Motor neuron (in vitro differentiated cells): ENCODE measurements at regions not wholly inside any gene's neighbourhood (a gene's known extent, or its start where the extent isn't known, plus 50 kb on each side); places are given as distances from the start of the nearest gene placed in this dataset.
A peak's percentile ranks its signal among the peaks of the same experiment; 100 is the strongest.

ENCODE experiments used
- ATAC-seq, 8 experiments: fragments of 200-7000 bp; cut with Tn5 transposase; replicated peaks in 6 of 8; 2 replicates each; pipeline ENCODE4 v1.8.0; 2021; ENCODE audit warnings: mild to moderate bottlenecking in 8 of 8, moderate library complexity in 8 of 8
- H3K27ac ChIP-seq, 2 donors: fragments of 250-450 bp; sonication (Bioruptor Pico); 2 replicates each; pipeline ENCODE4 v1.9.0; 2021; ENCODE audit warnings: antibody characterized with exemption in 2 of 2, mild to moderate bottlenecking in 2 of 2, moderate library complexity in 1 of 2
- H3K4me1 ChIP-seq, 2 donors: fragments of 250-450 bp; sonication (Bioruptor Pico); replicated peaks in 1 of 2; 2 replicates each; pipeline ENCODE4 v1.6.1; 2021; ENCODE audit warnings: antibody characterized with exemption in 2 of 2, mild to moderate bottlenecking in 2 of 2, moderate library complexity in 1 of 2
- H3K4me3 ChIP-seq, 5 donors: fragments of 250-450 bp; sonication (Bioruptor Pico); 2 replicates each; pipeline ENCODE4 v1.9.0; 2021; ENCODE audit warnings: antibody characterized with exemption in 5 of 5, mild to moderate bottlenecking in 5 of 5, moderate library complexity in 4 of 5
- WGBS, 10 experiments: fragments of 450-650 bp; shearing (Covaris generic); methylation state at CpG; one replicate each; pipeline ENCODE4 v1.0.0; 2022; 5-methylcytosine and 5-hydroxymethylcytosine counted together
- in situ Hi-C, 9 experiments: fragments of 400-800 bp; cut with MboI; loops; one replicate each; pipeline ENCODE4 v1.15.0; 2021; ENCODE audit warnings: low sequenced_read_pairs in 9 of 9, low pct_unique_long_range_greater_than_20kb in 2 of 9; ENCODE audit not compliant: unreplicated experiment in 9 of 9

GRCh38 chr1:96983866-96984265 lies 262.3 kb downstream of the PTBP2 start:
- peaks cover 13 to 26% of the 10 kb centered on the region in 2 donors for H3K4me1 ChIP-seq
- in situ Hi-C loops = no loop called here
- no peak for ATAC-seq
- H3K27ac ChIP-seq = no peak overlapping the region
- H3K4me3 ChIP-seq = no peak overlapping the region
- 68 to 100% (median 93%) methylated on average over 3 to 8 of the region's 8 CpGs for WGBS, 10 experiments

- in situ Hi-C loops = no loop called here
- no peak for ATAC-seq
- no peak overlapping the region for H3K27ac ChIP-seq
- H3K4me1 ChIP-seq = peaks cover 0 to 3% of the 10 kb centered on the region in 2 donors
- WGBS, 10 experiments = 50 to 100% (median 89%) methylated on average over 1 to 5 of the region's 5 CpGs; no CpG with 5 or more reads in 2 of the 10 experiments
- no peak overlapping the region for H3K4me3 ChIP-seq
These were observed 265.7 kb downstream of the PTBP2 start for GRCh38 chr1:96987186-96987703.

GRCh38 chr1:96989302-96989701 lies 267.7 kb downstream of the PTBP2 start:
- peak in 3 of 8 experiments; percentile 21 to 56 (median 54) for ATAC-seq
- no peak overlapping the region for H3K27ac ChIP-seq
- WGBS, 10 experiments = 50 to 86% (median 60%) methylated on average over 1 to 2 of the region's 2 CpGs; no CpG with 5 or more reads in 4 of the 10 experiments
- no peaks in the 10 kb centered on the region for H3K4me1 ChIP-seq
- no peak overlapping the region for H3K4me3 ChIP-seq
- in situ Hi-C loops = no loop called here

- in situ Hi-C loops = no loop called here
- 48 to 100% (median 88%) methylated on average over 1 to 3 of the region's 3 CpGs for WGBS, 10 experiments
- Histone ChIP-seq H3K27ac (no peak overlapping the region), H3K4me3 (no peak overlapping the region), H3K4me1 (no peaks in the 10 kb centered on the region)
- no peak for ATAC-seq
These were observed 268.6 kb downstream of the PTBP2 start for GRCh38 chr1:96990136-96990535.

DNA sequence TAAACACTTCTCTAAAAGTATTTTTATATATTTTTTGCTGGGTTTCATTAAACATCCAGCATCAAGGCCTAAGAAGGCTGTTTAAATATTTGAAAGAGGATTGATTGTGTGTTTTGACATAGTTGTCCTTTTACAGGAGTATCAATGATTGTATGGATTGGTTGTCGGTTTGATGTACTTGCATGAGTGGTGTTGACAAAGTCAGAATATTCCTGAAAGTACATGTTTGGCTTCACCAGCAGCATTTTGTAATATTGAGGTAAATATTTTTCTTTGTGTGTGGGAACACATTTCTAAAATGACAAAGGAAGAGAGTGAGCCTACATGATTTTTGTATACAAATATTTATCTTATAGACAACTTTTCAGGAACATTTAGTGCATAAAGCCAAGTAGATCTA lies 269.7 kb downstream of the PTBP2 start:
- in situ Hi-C loops = no loop called here
- WGBS, 10 experiments = 60 to 100% (median 100%) methylated on average over 1 of the region's 1 CpG; no CpG with 5 or more reads in 2 of the 10 experiments
- Histone ChIP-seq H3K4me1 (no peaks in the 10 kb centered on the region), H3K4me3 (no peak overlapping the region), H3K27ac (no peak overlapping the region)
- ATAC-seq = no peak

DNA sequence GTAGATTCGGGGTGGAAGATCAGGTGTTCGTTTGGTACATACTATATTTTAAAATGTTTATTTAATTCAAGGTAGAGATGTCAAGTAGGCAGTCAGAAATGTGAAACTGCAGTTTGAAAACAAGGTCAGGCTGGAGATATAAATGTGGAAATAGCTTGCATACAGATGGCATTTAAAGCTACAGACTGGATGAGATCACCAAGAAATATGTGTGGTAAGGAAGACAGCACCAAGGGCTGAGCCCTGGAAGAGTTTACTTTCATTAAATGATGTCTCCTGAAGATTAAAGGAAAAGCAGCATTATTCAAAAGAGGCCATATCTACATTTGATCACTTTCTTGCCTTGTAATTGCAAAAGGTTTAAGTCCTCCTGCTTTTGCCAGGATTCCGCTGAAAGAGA lies 271.3 kb downstream of the PTBP2 start:
- in situ Hi-C loops = no loop called here
- peak in 2 of 8 experiments; percentile 48 to 56 for ATAC-seq

DNA sequence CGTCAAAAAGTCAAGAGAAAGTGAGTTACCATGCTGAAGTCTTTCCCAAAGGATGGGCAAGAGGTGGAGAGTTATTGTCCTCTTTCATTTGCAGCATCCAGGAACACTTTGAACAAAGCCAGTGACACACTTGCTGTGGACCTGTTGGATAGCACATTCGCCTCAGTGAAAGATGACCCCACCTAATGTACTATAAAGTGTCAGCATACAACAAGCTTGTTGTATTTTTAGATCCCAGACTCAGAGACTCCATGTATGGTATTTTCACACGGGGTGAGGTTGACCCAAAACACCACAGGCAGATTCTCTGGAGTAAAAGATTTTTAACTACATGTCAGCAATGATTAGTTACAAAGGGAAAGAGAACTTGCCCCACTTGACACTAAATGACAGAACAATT lies 273.8 kb downstream of the PTBP2 start:
- H3K4me1 ChIP-seq = no peaks in the 10 kb centered on the region
- in situ Hi-C loops = no loop called here
- H3K27ac ChIP-seq = no peak overlapping the region
- ATAC-seq = peak in 1 of 8 experiments; percentile 60
- H3K4me3 ChIP-seq = no peak overlapping the region
- WGBS, 10 experiments = 0 to 100% (median 78%) methylated on average over 1 to 3 of the region's 3 CpGs

More for the DNA sequence above, 271.3 kb downstream of the PTBP2 start:
- no peaks in the 10 kb centered on the region for H3K4me1 ChIP-seq
- H3K27ac ChIP-seq = no peak overlapping the region
- H3K4me3 ChIP-seq = no peak overlapping the region
- WGBS, 10 experiments = 68 to 100% (median 96%) methylated on average over 1 to 3 of the region's 3 CpGs; no CpG with 5 or more reads in 1 of the 10 experiments

- no peak overlapping the region for H3K4me3 ChIP-seq
- no peak for ATAC-seq
- no peaks in the 10 kb centered on the region for H3K4me1 ChIP-seq
- WGBS, 10 experiments = 40 to 86% (median 67%) methylated on average over 1 of the region's 1 CpG; no CpG with 5 or more reads in 5 of the 10 experiments
- H3K27ac ChIP-seq = no peak overlapping the region
- in situ Hi-C loops = no loop called here
These were observed 274.4 kb downstream of the PTBP2 start for GRCh38 chr1:96996001-96996400.

DNA sequence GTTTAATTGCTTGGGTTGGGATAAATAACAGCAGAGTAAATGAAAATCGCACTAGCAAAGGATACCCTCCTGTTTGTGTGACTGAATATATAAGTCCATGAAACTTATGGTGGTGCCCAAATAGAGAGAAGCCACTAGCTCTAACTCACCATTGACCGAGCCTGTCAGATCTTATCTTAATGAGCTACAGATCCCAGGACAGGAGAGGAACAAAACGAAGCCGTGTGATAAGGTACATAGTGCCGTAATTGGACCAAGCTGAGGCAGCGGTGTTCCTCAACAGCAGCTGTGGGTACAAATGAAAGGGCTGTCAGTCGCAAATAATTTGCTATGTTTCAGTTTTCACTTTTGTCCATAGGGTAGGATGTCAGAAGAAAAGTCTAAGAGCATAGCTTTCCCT lies 276.1 kb downstream of the PTBP2 start:
- Histone ChIP-seq H3K27ac (no peak overlapping the region), H3K4me1 (no peaks in the 10 kb centered on the region), H3K4me3 (no peak overlapping the region)
- 16 to 100% (median 79%) methylated on average over 1 to 7 of the region's 7 CpGs; no CpG with 5 or more reads in 3 of the 10 experiments for WGBS, 10 experiments
- no peak for ATAC-seq
- in situ Hi-C loops = no loop called here

- H3K4me3 ChIP-seq = no peak overlapping the region
- WGBS, 10 experiments = 40 to 90% (median 83%) methylated on average over 1 to 3 of the region's 3 CpGs; no CpG with 5 or more reads in 7 of the 10 experiments
- H3K4me1 ChIP-seq = no peaks in the 10 kb centered on the region
- in situ Hi-C loops = no loop called here
- no peak overlapping the region for H3K27ac ChIP-seq
- ATAC-seq = no peak
These were observed 276.9 kb downstream of the PTBP2 start for GRCh38 chr1:96998466-96998865.

DNA sequence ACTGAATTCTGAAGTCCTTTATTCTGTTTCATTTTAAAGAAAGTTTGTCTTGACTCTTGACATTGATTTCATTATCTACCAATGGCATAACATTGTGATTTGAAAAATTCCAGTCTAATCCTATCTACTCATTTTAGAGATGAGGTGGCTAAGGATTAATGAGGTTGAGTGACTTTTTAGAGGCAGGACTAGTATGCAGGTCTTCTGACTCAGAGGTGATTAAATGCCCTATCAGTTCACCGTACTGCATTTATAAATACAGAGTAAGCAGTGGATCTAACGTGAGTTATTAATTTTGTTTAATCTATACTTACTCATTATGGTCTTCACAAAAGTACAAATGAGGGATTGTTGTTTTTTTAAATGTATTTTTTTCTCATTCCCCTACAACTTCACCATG lies 277.6 kb downstream of the PTBP2 start:
- ATAC-seq = no peak
- Histone ChIP-seq H3K27ac (no peak overlapping the region), H3K4me3 (no peak overlapping the region), H3K4me1 (no peaks in the 10 kb centered on the region)
- 43 to 100% (median 85%) methylated on average over 1 to 2 of the region's 2 CpGs for WGBS, 10 experiments
- in situ Hi-C loops = no loop called here

GRCh38 chr1:97004054-97004453 lies 282.5 kb downstream of the PTBP2 start:
- no peak for ATAC-seq
- no peaks in the 10 kb centered on the region for H3K4me1 ChIP-seq
- in situ Hi-C loops = no loop called here
- H3K27ac ChIP-seq = no peak overlapping the region
- no peak overlapping the region for H3K4me3 ChIP-seq
- 34 to 91% (median 77%) methylated on average over 1 to 2 of the region's 2 CpGs; no CpG with 5 or more reads in 1 of the 10 experiments for WGBS, 10 experiments

DNA sequence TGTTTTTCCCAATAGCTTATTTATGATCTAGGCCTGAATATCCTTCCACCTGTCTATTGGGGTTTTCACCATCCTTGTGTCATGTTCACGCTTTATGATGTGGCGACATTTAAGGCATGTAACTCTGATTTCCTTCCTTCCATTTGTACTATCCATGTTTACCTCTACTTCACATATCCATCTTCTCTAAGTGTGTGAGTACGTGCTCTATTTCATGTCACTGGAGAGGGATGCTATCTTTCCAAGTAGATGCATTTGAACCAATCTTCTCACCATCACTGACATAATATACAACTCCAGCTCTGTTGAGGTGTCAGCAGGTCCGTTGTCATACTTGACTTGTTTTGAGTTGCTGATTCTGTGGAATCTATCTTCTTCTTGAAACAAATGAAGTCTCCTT lies 283.2 kb downstream of the PTBP2 start:
- Histone ChIP-seq H3K4me3 (no peak overlapping the region), H3K27ac (no peak overlapping the region), H3K4me1 (no peaks in the 10 kb centered on the region)
- 73 to 100% (median 95%) methylated on average over 1 to 4 of the region's 4 CpGs; no CpG with 5 or more reads in 2 of the 10 experiments for WGBS, 10 experiments
- ATAC-seq = no peak
- in situ Hi-C loops = no loop called here

DNA sequence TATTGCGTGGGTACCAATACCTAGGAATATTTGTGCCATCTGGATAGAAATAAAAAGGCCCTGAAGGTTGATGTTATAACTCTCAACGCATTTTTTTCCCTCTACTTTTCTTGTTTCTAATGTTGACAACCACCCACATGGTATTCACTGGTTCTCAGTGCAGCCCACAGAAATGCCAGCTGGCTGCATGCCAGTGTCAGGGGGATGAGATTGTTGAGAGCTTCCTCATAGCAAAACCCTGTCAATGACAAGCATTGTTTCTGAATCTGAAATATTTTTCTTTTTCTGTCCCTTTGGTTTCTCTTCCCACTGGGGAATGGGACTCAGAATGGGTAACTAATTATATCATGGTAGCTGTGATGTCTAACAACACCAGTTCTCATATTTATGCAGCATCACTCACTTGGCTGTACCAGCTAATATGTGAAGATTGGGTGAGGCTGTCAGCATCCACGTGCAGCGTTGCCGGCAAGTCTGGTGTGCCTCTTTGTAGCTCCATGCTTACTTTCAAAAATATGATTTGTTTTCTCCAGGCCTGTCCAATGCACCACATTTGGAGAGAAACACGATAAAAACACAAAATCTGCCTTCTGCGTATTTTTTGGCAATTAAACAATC lies 284.6 kb downstream of the PTBP2 start:
- ATAC-seq = peak in 3 of 8 experiments; percentile 57 to 96 (median 63)
- H3K4me3 ChIP-seq = no peak overlapping the region
- 31 to 95% (median 84%) methylated on average over 3 to 7 of the region's 7 CpGs for WGBS, 10 experiments
- no peaks in the 10 kb centered on the region for H3K4me1 ChIP-seq
- no peak overlapping the region for H3K27ac ChIP-seq
- in situ Hi-C loops = no loop called here
